SK-N-SH (cell line): ENCODE measurements at regions not wholly inside any gene's neighbourhood (a gene's known extent, or its start where the extent isn't known, plus 50 kb on each side); places are given as distances from the start of the nearest gene placed in this dataset.

Experiments
- CHD2 ChIP-seq: fragments of 150-350 bp; IDR thresholded peaks from 2 replicates; pipeline ENCODE4 v1.6.1; 2018; ENCODE audit warnings: low read length; ENCODE audit not compliant: partially characterized antibody
- EZH2phosphoT487 ChIP-seq: fragments of 200-600 bp; sonication (generic); IDR thresholded peaks from 2 replicates; pipeline ENCODE4 v1.6.1; 2017; ENCODE audit warnings: low read depth, mixed run types, mild to moderate bottlenecking, antibody characterized with exemption, moderate library complexity, borderline replicate concordance

DNA sequence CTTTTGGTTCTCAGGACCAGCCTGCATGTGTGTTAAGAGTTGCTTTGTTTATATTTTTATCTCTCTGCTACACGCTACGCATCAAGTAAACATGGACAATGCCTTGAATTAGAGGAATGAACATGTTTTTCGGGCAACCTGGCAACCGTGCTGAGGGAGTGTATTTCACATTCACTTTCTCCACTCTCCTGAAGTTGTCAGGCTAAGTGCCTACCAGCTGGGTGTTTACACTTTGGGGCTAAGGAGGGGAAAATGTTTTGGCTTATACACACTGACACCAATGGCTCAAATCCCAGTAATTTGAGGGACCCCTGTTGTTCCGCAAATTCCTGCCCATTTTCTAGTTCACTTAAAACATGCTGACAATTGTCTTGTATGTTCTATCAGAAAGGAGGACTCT is 141.5 kb upstream of the PDE7B start:
- TF ChIP-seq EZH2phosphoT487 (no peak), CHD2 (no peak)
